Transverse colon (tissue), 3 donors: ENCODE measurements at regions not wholly inside any gene's neighbourhood (a gene's known extent, or its start where the extent isn't known, plus 50 kb on each side); places are given as distances from the start of the nearest gene placed in this dataset.

ENCODE experiments used
- EP300 ChIP-seq: sonication (generic); formaldehyde crosslinking; IDR thresholded peaks from one replicate; pipeline ENCODE4 v1.6.1; 2017; ENCODE audit warnings: antibody characterized with exemption, low read depth
- POLR2A ChIP-seq: fragments of 450-650 bp; IDR thresholded peaks from one replicate; pipeline ENCODE4 v1.6.1; 2016; ENCODE audit warnings: antibody characterized with exemption, mild to moderate bottlenecking, moderate library complexity
- POLR2AphosphoS5 ChIP-seq, 3 donors: sonication (generic); formaldehyde crosslinking; IDR thresholded peaks; one replicate each; pipeline ENCODE4 v1.6.1; 2016; ENCODE audit warnings: antibody characterized with exemption in 3 of 3

GRCh38 chr2:145861940-145862339, 1342.0 kb upstream of the ZEB2 start:
- TF ChIP-seq POLR2AphosphoS5 (IDR thresholded peaks at IDR 0.05) (no peak), EP300 (no peak), POLR2A (no peak)
